GM12891 (cell line): ENCODE measurements at regions not wholly inside any gene's neighbourhood (a gene's known extent, or its start where the extent isn't known, plus 50 kb on each side); places are given as distances from the start of the nearest gene placed in this dataset.

ENCODE experiments used
- POLR2A ChIP-seq: IDR thresholded peaks from 2 replicates; pipeline ENCODE4 v1.6.1; 2011; ENCODE audit warnings: low read depth, low read length, control low read depth
- POLR2AphosphoS5 ChIP-seq: IDR thresholded peaks from 2 replicates; pipeline ENCODE4 v1.6.1; 2011; ENCODE audit warnings: low read depth, low read length, control low read depth
- SPI1 ChIP-seq: IDR thresholded peaks from 2 replicates; pipeline ENCODE4 v1.6.1; 2011; ENCODE audit warnings: low read depth, low read length, control low read depth
- TAF1 ChIP-seq: IDR thresholded peaks from 2 replicates; pipeline ENCODE4 v1.6.1; 2011; ENCODE audit warnings: low read depth, low read length, control low read depth

DNA sequence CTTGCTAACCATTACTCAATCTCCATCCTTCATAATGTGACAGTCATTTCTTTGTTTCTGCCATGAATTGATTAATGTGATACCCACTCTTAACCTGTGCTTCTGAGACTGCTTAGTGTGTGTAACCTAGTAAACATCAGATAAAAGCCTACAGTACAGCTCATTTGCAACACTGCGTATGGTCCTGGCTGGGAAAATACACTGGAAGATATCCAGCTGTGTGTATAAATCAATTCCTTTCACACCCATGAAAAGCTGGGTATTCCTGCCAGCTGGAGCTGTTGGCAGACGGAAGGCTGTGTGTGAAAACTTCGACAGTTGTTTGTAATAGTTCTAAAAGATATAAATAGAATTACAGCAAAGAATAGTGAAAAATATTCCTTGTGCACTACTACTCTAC lies 509.2 kb downstream of the FRK start:
- no peak for TF ChIP-seq POLR2A
- TF ChIP-seq POLR2AphosphoS5 = no peak
- TF ChIP-seq TAF1 = no peak
- no peak for TF ChIP-seq SPI1
